Loucy (cell line): ENCODE measurements at regions not wholly inside any gene's neighbourhood (a gene's known extent, or its start where the extent isn't known, plus 50 kb on each side); places are given as distances from the start of the nearest gene placed in this dataset.

ENCODE experiments used
- H2AFZ ChIP-seq: fragments of 200-600 bp; sonication (generic); 2 replicates; pipeline ENCODE4 v1.6.0; 2016; ENCODE audit warnings: antibody characterized with exemption, mild to moderate bottlenecking, low read length, moderate library complexity
- H3F3A ChIP-seq: fragments of 200-600 bp; 2 replicates; pipeline ENCODE4 v1.6.0; 2016; ENCODE audit warnings: antibody characterized with exemption, low read depth, mild to moderate bottlenecking
- H3K27me3 ChIP-seq: fragments of 200-600 bp; sonication (generic); 2 replicates; pipeline ENCODE4 v1.6.1; 2014; ENCODE audit warnings: low read length, mild to moderate bottlenecking; ENCODE audit not compliant: insufficient read depth, poor library complexity, severe bottlenecking
- H3K36me3 ChIP-seq: fragments of 200-600 bp; sonication (generic); 2 replicates; pipeline ENCODE4 v1.6.1; 2016; ENCODE audit warnings: low read length; ENCODE audit not compliant: insufficient read depth
- H3K4me1 ChIP-seq: fragments of 200-600 bp; sonication (generic); 2 replicates; pipeline ENCODE4 v1.5.1; 2014; ENCODE audit warnings: low read length, mild to moderate bottlenecking; ENCODE audit not compliant: insufficient read depth, poor library complexity, severe bottlenecking
- H3K4me2 ChIP-seq: fragments of 200-600 bp; sonication (generic); 2 replicates; pipeline ENCODE4 v1.6.0; 2014; ENCODE audit warnings: antibody characterized with exemption, low read length, low read depth, mild to moderate bottlenecking; ENCODE audit not compliant: poor library complexity, severe bottlenecking
- H3K4me3 ChIP-seq: fragments of 200-600 bp; sonication (generic); 2 replicates; pipeline ENCODE4 v1.5.1; 2014; ENCODE audit warnings: low read length, mild to moderate bottlenecking, mixed read lengths; ENCODE audit not compliant: poor library complexity, severe bottlenecking
- H3K79me2 ChIP-seq: fragments of 200-600 bp; sonication (generic); 2 replicates; pipeline ENCODE4 v1.6.1; 2014; ENCODE audit warnings: low read length; ENCODE audit not compliant: insufficient read depth
- H3K9ac ChIP-seq: fragments of 200-600 bp; sonication (generic); 2 replicates; pipeline ENCODE4 v1.6.0; 2014; ENCODE audit warnings: mild to moderate bottlenecking, low read depth, low read length, moderate library complexity; ENCODE audit not compliant: poor library complexity, severe bottlenecking
- H3K9me2 ChIP-seq: fragments of 200-600 bp; sonication (generic); replicated peaks from 2 replicates; pipeline ENCODE4 v1.6.1; 2016; ENCODE audit warnings: low read depth, low read length, mixed read lengths
- H3K9me3 ChIP-seq: fragments of 200-600 bp; sonication (generic); 2 replicates; pipeline ENCODE4 v1.6.1; 2014; ENCODE audit warnings: mild to moderate bottlenecking, antibody characterized with exemption, low read length, low read depth; ENCODE audit not compliant: insufficient read depth
- H4K20me1 ChIP-seq: fragments of 200-600 bp; sonication (generic); 2 replicates; pipeline ENCODE4 v1.6.0; 2014; ENCODE audit warnings: antibody characterized with exemption, low read length, mild to moderate bottlenecking; ENCODE audit not compliant: insufficient read depth, poor library complexity, severe bottlenecking
- EZH2phosphoT487 ChIP-seq: fragments of 200-600 bp; IDR thresholded peaks from 2 replicates; pipeline ENCODE4 v1.6.1; 2018; ENCODE audit warnings: antibody characterized with exemption, mild to moderate bottlenecking, moderate library complexity, borderline replicate concordance
- TF ChIP-seq, protein P1 (sequence below): fragments of 200-600 bp; sonication (generic); conservative IDR thresholded peaks from 2 replicates; pipeline ENCODE4 v1.5.1; 2014; ENCODE audit warnings: mild to moderate bottlenecking, antibody characterized with exemption, low read length

DNA sequence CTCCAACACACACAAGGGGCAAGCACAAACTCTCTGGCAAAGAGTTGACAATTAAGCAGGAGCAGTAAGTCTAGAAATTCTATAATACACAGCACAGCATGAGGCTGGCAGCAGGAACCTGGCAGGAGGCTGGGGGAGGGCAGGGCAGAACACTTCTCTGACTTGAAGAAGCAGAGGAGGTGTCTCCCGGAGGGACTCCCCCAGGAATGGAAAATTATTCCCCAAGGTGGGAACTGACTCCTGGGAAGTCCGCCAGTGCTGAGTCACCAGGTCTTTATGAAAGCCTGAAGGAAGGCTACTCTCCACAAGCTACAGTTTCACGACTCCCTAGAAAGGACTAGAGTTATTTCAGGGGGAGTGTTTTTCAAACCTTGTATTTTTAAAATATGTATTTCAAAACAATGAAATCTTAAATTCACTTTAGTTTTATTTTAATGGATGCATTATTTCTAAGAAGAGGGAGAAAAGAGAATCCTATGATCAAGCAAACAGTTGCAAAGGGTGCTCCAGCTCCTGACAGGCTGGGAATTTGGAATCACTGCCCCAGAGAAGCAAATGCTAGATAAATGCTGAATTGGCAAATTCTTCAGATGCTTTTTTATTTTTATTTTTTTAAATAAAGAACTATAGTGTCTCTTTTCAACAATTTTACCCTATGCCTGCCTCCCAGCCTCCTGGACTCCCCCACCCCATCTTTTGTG, 192.8 kb downstream of the LY86 start:
- H4K20me1 ChIP-seq: no peaks in the 10 kb centered on the region
- H3K4me2 ChIP-seq: no peak overlapping the region
- H2AFZ ChIP-seq: no peak overlapping the region
- H3K9me2 ChIP-seq: no peaks in the 10 kb centered on the region
- no peaks in the 10 kb centered on the region for H3F3A ChIP-seq
- no peaks in the 10 kb centered on the region for H3K4me1 ChIP-seq
- no peak overlapping the region for H3K4me3 ChIP-seq
- no peak overlapping the region for H3K9ac ChIP-seq
- H3K27me3 ChIP-seq: no peaks in the 10 kb centered on the region
- H3K9me3 ChIP-seq: no peaks in the 10 kb centered on the region
- TF ChIP-seq, protein P1, sequence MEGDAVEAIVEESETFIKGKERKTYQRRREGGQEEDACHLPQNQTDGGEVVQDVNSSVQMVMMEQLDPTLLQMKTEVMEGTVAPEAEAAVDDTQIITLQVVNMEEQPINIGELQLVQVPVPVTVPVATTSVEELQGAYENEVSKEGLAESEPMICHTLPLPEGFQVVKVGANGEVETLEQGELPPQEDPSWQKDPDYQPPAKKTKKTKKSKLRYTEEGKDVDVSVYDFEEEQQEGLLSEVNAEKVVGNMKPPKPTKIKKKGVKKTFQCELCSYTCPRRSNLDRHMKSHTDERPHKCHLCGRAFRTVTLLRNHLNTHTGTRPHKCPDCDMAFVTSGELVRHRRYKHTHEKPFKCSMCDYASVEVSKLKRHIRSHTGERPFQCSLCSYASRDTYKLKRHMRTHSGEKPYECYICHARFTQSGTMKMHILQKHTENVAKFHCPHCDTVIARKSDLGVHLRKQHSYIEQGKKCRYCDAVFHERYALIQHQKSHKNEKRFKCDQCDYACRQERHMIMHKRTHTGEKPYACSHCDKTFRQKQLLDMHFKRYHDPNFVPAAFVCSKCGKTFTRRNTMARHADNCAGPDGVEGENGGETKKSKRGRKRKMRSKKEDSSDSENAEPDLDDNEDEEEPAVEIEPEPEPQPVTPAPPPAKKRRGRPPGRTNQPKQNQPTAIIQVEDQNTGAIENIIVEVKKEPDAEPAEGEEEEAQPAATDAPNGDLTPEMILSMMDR: no peak
- TF ChIP-seq EZH2phosphoT487: no peak
- H3K79me2 ChIP-seq: no peaks in the 10 kb centered on the region
- no peaks in the 10 kb centered on the region for H3K36me3 ChIP-seq

DNA sequence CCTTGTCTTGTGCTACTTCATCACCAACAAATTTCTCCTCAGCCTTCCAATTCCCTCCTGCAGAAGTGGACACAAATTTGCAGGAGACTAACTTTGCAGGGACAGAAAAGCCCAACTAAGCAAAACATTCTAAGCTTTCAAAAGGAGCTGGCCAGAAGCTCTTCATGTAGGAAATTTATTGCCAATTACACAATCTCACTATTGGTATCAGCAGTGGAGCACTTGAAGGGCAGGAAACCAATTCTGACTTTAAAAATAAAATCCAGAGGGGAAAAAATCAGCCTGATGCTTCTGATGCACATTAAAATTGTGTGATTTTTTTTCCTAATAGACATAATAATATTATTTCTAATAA, 193.3 kb downstream of the LY86 start:
- no peaks in the 10 kb centered on the region for H3F3A ChIP-seq
- H3K4me2 ChIP-seq: no peak overlapping the region
- no peaks in the 10 kb centered on the region for H3K4me1 ChIP-seq
- H3K9me3 ChIP-seq: no peaks in the 10 kb centered on the region
- H3K4me3 ChIP-seq: no peak overlapping the region
- no peaks in the 10 kb centered on the region for H3K9me2 ChIP-seq
- no peaks in the 10 kb centered on the region for H3K27me3 ChIP-seq
- H3K79me2 ChIP-seq: no peaks in the 10 kb centered on the region
- H2AFZ ChIP-seq: no peak overlapping the region
- TF ChIP-seq, protein P1: no peak
- no peak for TF ChIP-seq EZH2phosphoT487
- no peaks in the 10 kb centered on the region for H3K36me3 ChIP-seq
- H4K20me1 ChIP-seq: no peaks in the 10 kb centered on the region
- H3K9ac ChIP-seq: no peak overlapping the region

DNA sequence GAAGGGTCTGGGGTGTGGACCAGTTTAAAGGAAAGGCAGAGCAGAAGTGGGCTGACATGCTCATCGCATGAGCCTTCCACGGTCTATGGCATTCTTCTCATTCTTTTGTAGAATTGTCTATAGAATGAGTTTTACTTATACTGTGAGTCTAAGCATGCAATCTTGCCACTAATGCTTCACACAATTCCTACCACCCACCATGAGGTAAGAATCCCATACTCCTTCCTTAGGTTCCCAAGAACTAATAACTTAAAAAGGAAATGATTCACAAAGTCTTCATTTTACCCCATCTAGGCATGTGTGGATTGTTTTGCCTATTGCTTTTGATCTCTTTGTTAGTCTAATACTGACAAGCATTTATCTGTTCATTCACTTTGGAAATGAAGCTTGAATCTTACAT, 195.2 kb downstream of the LY86 start:
- no peak for TF ChIP-seq EZH2phosphoT487
- TF ChIP-seq, protein P1: no peak
- H3K4me2 ChIP-seq: no peak overlapping the region

More for the DNA sequence above, 195.2 kb downstream of the LY86 start:
- H3K9me2 ChIP-seq: no peaks in the 10 kb centered on the region
- no peaks in the 10 kb centered on the region for H3K36me3 ChIP-seq
- no peaks in the 10 kb centered on the region for H3K9me3 ChIP-seq
- H2AFZ ChIP-seq: no peak overlapping the region
- no peaks in the 10 kb centered on the region for H3K27me3 ChIP-seq
- H3K4me1 ChIP-seq: peaks cover 7% of the 10 kb centered on the region
- H4K20me1 ChIP-seq: no peaks in the 10 kb centered on the region
- H3K4me3 ChIP-seq: no peak overlapping the region
- no peak overlapping the region for H3K9ac ChIP-seq
- no peaks in the 10 kb centered on the region for H3K79me2 ChIP-seq
- no peaks in the 10 kb centered on the region for H3F3A ChIP-seq
